ENCODE measurements at regions not wholly inside any gene's neighbourhood (a gene's known extent, or its start where the extent isn't known, plus 50 kb on each side); places are given as distances from the start of the nearest gene placed in this dataset.

DNA sequence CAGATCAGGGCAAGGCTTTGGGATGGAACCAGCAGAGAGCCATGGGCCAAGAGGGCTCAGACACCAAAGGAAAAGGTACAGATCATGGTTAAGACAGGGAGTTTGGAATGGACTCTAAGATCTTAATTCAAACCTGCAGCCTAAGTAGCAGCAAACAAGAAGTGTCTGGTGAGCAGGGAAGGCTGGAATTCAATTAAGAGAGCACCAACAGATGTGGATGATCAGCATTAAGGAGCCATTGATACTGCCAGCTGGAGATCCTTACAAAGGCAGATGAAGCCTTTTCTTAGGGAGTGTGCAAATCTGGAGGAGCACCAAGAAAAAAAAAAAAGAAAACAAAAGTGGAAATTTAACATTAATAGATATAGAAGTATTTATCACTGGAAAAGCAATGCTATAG, 516.8 kb downstream of the RASEF start:
- Histone ChIP-seq H3K4me3 (ENCODE audit: low read length) (no peak overlapping the region), H3K79me2 (replicated peaks; ENCODE audit: insufficient read depth, low read length) (no peaks in the 10 kb centered on the region), H3K4me2 (ENCODE audit: low read length) (no peak overlapping the region)

DNA sequence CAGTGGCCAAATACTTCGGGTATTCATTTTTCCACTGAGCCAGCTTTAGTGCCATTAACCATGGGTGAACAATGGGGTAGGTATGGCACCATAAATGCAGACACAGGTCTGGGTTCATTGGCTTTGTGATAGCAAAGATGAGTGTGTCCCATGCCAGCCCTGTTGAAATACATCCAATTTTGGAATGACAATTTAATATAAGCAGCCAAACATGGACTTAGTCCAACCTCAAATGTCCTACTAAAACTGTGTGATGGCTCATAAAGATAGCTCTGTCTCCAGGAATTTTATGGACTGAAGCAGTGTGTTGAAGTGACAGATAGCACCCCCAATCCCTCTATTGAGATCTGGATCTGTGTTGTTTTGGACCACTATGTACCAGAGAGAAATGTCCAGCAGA, 514.9 kb downstream of the RASEF start:
- Histone ChIP-seq H3K9me3 (ENCODE audit: low read length) (no peaks in the 10 kb centered on the region), H3K36me3 (ENCODE audit: insufficient read depth, low read length) (no peaks in the 10 kb centered on the region), H3K9ac (ENCODE audit: low read length) (no peak overlapping the region), H3K4me3 (ENCODE audit: low read length) (no peak overlapping the region), H3K79me2 (replicated peaks; ENCODE audit: insufficient read depth, low read length) (no peaks in the 10 kb centered on the region), H3K9me2 (ENCODE audit: insufficient read depth, low read length) (no peaks in the 10 kb centered on the region), H2AFZ (ENCODE audit: low read depth, low read length) (no peak overlapping the region), H3K27me3 (ENCODE audit: insufficient read depth, low read depth, low read length) (no peaks in the 10 kb centered on the region), H4K20me1 (ENCODE audit: insufficient read depth) (no peaks in the 10 kb centered on the region), H3F3A (ENCODE audit: insufficient read depth, low read length, poor library complexity, severe bottlenecking) (no peaks in the 10 kb centered on the region), H3K4me2 (ENCODE audit: low read length) (no peak overlapping the region), H3K27ac (ENCODE audit: low read length) (no peak overlapping the region)
- TF ChIP-seq, protein P1, sequence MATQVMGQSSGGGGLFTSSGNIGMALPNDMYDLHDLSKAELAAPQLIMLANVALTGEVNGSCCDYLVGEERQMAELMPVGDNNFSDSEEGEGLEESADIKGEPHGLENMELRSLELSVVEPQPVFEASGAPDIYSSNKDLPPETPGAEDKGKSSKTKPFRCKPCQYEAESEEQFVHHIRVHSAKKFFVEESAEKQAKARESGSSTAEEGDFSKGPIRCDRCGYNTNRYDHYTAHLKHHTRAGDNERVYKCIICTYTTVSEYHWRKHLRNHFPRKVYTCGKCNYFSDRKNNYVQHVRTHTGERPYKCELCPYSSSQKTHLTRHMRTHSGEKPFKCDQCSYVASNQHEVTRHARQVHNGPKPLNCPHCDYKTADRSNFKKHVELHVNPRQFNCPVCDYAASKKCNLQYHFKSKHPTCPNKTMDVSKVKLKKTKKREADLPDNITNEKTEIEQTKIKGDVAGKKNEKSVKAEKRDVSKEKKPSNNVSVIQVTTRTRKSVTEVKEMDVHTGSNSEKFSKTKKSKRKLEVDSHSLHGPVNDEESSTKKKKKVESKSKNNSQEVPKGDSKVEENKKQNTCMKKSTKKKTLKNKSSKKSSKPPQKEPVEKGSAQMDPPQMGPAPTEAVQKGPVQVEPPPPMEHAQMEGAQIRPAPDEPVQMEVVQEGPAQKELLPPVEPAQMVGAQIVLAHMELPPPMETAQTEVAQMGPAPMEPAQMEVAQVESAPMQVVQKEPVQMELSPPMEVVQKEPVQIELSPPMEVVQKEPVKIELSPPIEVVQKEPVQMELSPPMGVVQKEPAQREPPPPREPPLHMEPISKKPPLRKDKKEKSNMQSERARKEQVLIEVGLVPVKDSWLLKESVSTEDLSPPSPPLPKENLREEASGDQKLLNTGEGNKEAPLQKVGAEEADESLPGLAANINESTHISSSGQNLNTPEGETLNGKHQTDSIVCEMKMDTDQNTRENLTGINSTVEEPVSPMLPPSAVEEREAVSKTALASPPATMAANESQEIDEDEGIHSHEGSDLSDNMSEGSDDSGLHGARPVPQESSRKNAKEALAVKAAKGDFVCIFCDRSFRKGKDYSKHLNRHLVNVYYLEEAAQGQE (IDR thresholded peaks at IDR 0.05; ENCODE audit: borderline replicate concordance) = no peak
- TF ChIP-seq, protein P2, sequence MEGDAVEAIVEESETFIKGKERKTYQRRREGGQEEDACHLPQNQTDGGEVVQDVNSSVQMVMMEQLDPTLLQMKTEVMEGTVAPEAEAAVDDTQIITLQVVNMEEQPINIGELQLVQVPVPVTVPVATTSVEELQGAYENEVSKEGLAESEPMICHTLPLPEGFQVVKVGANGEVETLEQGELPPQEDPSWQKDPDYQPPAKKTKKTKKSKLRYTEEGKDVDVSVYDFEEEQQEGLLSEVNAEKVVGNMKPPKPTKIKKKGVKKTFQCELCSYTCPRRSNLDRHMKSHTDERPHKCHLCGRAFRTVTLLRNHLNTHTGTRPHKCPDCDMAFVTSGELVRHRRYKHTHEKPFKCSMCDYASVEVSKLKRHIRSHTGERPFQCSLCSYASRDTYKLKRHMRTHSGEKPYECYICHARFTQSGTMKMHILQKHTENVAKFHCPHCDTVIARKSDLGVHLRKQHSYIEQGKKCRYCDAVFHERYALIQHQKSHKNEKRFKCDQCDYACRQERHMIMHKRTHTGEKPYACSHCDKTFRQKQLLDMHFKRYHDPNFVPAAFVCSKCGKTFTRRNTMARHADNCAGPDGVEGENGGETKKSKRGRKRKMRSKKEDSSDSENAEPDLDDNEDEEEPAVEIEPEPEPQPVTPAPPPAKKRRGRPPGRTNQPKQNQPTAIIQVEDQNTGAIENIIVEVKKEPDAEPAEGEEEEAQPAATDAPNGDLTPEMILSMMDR (IDR thresholded peaks at IDR 0.05; ENCODE audit: poor library complexity, severe bottlenecking) = no peak
- no peak for TF ChIP-seq EP300 (conservative IDR thresholded peaks at IDR 0.05; ENCODE audit: poor library complexity, severe bottlenecking)
- TF ChIP-seq TAF1 (IDR thresholded peaks at IDR 0.05; ENCODE audit: low read depth) = no peak
- no peak for TF ChIP-seq EZH2 (IDR thresholded peaks at IDR 0.05; ENCODE audit: borderline replicate concordance, insufficient read depth, low read length, poor library complexity, severe bottlenecking)
- no peak for TF ChIP-seq SMC3 (conservative IDR thresholded peaks at IDR 0.05; ENCODE audit: poor library complexity)
- TF ChIP-seq MXI1 (conservative IDR thresholded peaks at IDR 0.05; ENCODE audit: poor library complexity, severe bottlenecking) = no peak
- TF ChIP-seq RAD21 (conservative IDR thresholded peaks at IDR 0.05) = no peak
- TF ChIP-seq POLR2AphosphoS5 (IDR thresholded peaks at IDR 0.05) = no peak

More for the DNA sequence above, 516.8 kb downstream of the RASEF start:
- no peaks in the 10 kb centered on the region for H4K20me1 ChIP-seq (ENCODE audit: insufficient read depth)
- H3K9ac ChIP-seq (ENCODE audit: low read length) = no peak overlapping the region
- H2AFZ ChIP-seq (ENCODE audit: low read depth, low read length) = no peak overlapping the region
- H3K36me3 ChIP-seq (ENCODE audit: insufficient read depth, low read length) = no peaks in the 10 kb centered on the region
- no peaks in the 10 kb centered on the region for H3K9me2 ChIP-seq (ENCODE audit: insufficient read depth, low read length)
- no peaks in the 10 kb centered on the region for H3K9me3 ChIP-seq (ENCODE audit: low read length)
- H3K27ac ChIP-seq (ENCODE audit: low read length) = no peak overlapping the region
- TF ChIP-seq, protein P1 (IDR thresholded peaks at IDR 0.05; ENCODE audit: borderline replicate concordance) = no peak
- TF ChIP-seq SMC3 (conservative IDR thresholded peaks at IDR 0.05; ENCODE audit: poor library complexity) = no peak
- no peaks in the 10 kb centered on the region for H3K27me3 ChIP-seq (ENCODE audit: insufficient read depth, low read depth, low read length)
- H3F3A ChIP-seq (ENCODE audit: insufficient read depth, low read length, poor library complexity, severe bottlenecking) = no peaks in the 10 kb centered on the region
